ENCODE measurements at regions not wholly inside any gene's neighbourhood (a gene's known extent, or its start where the extent isn't known, plus 50 kb on each side); places are given as distances from the start of the nearest gene placed in this dataset.

DNA sequence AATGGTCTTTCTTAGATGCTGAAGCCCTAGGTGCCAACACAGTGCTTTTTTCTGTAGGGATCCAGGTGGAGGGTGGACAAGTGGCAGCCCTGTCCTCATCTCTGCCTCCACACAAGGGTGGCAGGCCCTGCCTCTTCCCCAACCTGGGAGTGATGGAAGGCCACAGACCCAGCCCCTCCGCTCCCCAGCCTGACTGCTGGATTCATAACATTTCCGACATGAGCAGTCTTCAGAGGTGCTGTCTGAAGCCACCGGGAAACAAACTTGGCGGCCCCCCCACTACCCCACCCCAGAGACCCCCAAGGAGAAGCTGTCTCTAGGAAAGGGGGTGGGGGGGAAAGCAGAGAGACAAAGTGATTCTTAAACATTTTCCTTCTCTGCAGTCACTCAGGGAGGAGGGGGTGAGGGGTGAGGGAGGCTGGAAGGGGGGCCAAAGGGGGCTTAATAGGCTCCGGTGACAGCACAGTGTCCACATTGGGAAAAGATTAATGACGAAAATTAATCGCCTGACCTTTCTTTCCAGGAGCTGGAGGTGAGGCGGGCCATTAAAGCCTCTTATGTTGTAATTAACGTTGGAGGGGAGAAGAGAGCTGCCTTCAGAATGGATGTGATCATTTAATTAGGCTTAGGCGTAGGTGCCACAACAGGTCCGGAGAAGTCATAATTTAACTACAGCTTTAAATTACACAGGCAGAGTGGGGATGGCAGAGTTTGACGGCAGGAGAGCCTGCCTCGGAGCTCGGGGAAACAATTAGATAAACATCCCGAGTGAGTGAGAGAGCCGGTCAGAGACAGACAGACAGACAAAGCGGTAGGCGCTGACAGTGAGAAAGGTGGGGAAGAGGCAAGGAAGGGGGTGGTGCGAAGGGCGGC lies 76.8 kb upstream of the FOXP4 start:
- TF ChIP-seq ZC3H10 (CRISPR knock-in tag; IDR thresholded peaks at IDR 0.05) (no peak), OSR1 (CRISPR knock-in tag; IDR thresholded peaks at IDR 0.05) (no peak), GLIS3 (CRISPR knock-in tag; IDR thresholded peaks at IDR 0.05) (no peak), TOX (CRISPR knock-in tag; IDR thresholded peaks at IDR 0.05; ENCODE audit: borderline replicate concordance) (no peak), ARNTL (CRISPR knock-in tag; IDR thresholded peaks at IDR 0.05; ENCODE audit: borderline replicate concordance, low read depth) (no peak), ESRRG (CRISPR knock-in tag; IDR thresholded peaks at IDR 0.05) (no peak), ZNF8 (CRISPR knock-in tag; IDR thresholded peaks at IDR 0.05) (no peak), ZFP3 (CRISPR knock-in tag; IDR thresholded peaks at IDR 0.05) (no peak), TCF4 (CRISPR knock-in tag; IDR thresholded peaks at IDR 0.05; ENCODE audit: borderline replicate concordance) (no peak), ZFP30 (CRISPR knock-in tag; IDR thresholded peaks at IDR 0.05) (no peak), ZNF70 (CRISPR knock-in tag; IDR thresholded peaks at IDR 0.05) (no peak), RARB (CRISPR knock-in tag; IDR thresholded peaks at IDR 0.05) (no peak), CSDC2 (CRISPR knock-in tag; IDR thresholded peaks at IDR 0.05) (no peak), PPARA (CRISPR knock-in tag; IDR thresholded peaks at IDR 0.05; ENCODE audit: borderline replicate concordance) (no peak), BACH2 (CRISPR knock-in tag; IDR thresholded peaks at IDR 0.05; ENCODE audit: borderline replicate concordance) (no peak)
- TF ChIP-seq, protein P1, sequence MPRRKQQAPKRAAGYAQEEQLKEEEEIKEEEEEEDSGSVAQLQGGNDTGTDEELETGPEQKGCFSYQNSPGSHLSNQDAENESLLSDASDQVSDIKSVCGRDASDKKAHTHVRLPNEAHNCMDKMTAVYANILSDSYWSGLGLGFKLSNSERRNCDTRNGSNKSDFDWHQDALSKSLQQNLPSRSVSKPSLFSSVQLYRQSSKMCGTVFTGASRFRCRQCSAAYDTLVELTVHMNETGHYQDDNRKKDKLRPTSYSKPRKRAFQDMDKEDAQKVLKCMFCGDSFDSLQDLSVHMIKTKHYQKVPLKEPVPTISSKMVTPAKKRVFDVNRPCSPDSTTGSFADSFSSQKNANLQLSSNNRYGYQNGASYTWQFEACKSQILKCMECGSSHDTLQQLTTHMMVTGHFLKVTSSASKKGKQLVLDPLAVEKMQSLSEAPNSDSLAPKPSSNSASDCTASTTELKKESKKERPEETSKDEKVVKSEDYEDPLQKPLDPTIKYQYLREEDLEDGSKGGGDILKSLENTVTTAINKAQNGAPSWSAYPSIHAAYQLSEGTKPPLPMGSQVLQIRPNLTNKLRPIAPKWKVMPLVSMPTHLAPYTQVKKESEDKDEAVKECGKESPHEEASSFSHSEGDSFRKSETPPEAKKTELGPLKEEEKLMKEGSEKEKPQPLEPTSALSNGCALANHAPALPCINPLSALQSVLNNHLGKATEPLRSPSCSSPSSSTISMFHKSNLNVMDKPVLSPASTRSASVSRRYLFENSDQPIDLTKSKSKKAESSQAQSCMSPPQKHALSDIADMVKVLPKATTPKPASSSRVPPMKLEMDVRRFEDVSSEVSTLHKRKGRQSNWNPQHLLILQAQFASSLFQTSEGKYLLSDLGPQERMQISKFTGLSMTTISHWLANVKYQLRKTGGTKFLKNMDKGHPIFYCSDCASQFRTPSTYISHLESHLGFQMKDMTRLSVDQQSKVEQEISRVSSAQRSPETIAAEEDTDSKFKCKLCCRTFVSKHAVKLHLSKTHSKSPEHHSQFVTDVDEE (CRISPR knock-in tag; IDR thresholded peaks at IDR 0.05) = no peak
- TF ChIP-seq, protein P2, sequence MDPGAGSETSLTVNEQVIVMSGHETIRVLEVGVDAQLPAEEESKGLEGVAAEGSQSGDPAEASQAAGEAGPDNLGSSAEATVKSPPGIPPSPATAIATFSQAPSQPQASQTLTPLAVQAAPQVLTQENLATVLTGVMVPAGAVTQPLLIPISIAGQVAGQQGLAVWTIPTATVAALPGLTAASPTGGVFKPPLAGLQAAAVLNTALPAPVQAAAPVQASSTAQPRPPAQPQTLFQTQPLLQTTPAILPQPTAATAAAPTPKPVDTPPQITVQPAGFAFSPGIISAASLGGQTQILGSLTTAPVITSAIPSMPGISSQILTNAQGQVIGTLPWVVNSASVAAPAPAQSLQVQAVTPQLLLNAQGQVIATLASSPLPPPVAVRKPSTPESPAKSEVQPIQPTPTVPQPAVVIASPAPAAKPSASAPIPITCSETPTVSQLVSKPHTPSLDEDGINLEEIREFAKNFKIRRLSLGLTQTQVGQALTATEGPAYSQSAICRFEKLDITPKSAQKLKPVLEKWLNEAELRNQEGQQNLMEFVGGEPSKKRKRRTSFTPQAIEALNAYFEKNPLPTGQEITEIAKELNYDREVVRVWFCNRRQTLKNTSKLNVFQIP (CRISPR knock-in tag; IDR thresholded peaks at IDR 0.05; ENCODE audit: borderline replicate concordance, low read depth) = no peak
- TF ChIP-seq, protein P3, sequence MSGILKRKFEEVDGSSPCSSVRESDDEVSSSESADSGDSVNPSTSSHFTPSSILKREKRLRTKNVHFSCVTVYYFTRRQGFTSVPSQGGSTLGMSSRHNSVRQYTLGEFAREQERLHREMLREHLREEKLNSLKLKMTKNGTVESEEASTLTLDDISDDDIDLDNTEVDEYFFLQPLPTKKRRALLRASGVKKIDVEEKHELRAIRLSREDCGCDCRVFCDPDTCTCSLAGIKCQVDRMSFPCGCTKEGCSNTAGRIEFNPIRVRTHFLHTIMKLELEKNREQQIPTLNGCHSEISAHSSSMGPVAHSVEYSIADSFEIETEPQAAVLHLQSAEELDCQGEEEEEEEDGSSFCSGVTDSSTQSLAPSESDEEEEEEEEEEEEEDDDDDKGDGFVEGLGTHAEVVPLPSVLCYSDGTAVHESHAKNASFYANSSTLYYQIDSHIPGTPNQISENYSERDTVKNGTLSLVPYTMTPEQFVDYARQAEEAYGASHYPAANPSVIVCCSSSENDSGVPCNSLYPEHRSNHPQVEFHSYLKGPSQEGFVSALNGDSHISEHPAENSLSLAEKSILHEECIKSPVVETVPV (CRISPR knock-in tag; IDR thresholded peaks at IDR 0.05) = no peak
- TF ChIP-seq, protein P4, sequence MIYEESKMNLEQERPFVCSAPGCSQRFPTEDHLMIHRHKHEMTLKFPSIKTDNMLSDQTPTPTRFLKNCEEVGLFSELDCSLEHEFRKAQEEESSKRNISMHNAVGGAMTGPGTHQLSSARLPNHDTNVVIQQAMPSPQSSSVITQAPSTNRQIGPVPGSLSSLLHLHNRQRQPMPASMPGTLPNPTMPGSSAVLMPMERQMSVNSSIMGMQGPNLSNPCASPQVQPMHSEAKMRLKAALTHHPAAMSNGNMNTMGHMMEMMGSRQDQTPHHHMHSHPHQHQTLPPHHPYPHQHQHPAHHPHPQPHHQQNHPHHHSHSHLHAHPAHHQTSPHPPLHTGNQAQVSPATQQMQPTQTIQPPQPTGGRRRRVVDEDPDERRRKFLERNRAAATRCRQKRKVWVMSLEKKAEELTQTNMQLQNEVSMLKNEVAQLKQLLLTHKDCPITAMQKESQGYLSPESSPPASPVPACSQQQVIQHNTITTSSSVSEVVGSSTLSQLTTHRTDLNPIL (CRISPR knock-in tag; IDR thresholded peaks at IDR 0.05; ENCODE audit: low read depth) = no peak
- TF ChIP-seq, protein P5, sequence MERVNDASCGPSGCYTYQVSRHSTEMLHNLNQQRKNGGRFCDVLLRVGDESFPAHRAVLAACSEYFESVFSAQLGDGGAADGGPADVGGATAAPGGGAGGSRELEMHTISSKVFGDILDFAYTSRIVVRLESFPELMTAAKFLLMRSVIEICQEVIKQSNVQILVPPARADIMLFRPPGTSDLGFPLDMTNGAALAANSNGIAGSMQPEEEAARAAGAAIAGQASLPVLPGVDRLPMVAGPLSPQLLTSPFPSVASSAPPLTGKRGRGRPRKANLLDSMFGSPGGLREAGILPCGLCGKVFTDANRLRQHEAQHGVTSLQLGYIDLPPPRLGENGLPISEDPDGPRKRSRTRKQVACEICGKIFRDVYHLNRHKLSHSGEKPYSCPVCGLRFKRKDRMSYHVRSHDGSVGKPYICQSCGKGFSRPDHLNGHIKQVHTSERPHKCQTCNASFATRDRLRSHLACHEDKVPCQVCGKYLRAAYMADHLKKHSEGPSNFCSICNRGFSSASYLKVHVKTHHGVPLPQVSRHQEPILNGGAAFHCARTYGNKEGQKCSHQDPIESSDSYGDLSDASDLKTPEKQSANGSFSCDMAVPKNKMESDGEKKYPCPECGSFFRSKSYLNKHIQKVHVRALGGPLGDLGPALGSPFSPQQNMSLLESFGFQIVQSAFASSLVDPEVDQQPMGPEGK (CRISPR knock-in tag; IDR thresholded peaks at IDR 0.05; ENCODE audit: borderline replicate concordance) = no peak
- no peak for ATAC-seq

DNA sequence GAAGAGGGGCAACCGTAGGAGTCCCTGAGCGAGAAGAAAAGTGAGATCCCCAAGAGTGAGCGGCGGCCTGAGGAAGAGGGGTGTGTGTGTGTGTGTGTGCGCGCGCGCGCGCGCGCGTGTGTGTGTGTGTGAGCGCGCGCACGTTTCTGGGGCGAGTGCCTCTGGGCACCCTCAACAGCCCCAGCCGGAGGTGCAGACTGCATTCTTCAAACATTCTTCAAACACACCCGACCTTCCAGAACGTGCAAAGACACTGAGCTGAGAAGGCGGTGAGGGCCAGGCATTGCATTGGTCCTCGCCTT lies 76.2 kb upstream of the FOXP4 start:
- no peak for TF ChIP-seq ZNF70 (CRISPR knock-in tag; IDR thresholded peaks at IDR 0.05)
- no peak for TF ChIP-seq ZNF8 (CRISPR knock-in tag; IDR thresholded peaks at IDR 0.05)
- no peak for TF ChIP-seq ZFP30 (CRISPR knock-in tag; IDR thresholded peaks at IDR 0.05)
- no peak for TF ChIP-seq ISL1 (CRISPR knock-in tag; IDR thresholded peaks at IDR 0.05)
- TF ChIP-seq, protein P3 (CRISPR knock-in tag; IDR thresholded peaks at IDR 0.05) = no peak
- TF ChIP-seq, protein P1 (CRISPR knock-in tag; IDR thresholded peaks at IDR 0.05) = no peak
- no peak for TF ChIP-seq ESRRG (CRISPR knock-in tag; IDR thresholded peaks at IDR 0.05)
- no peak for TF ChIP-seq GLIS3 (CRISPR knock-in tag; IDR thresholded peaks at IDR 0.05)
- TF ChIP-seq ZC3H10 (CRISPR knock-in tag; IDR thresholded peaks at IDR 0.05) = no peak
- TF ChIP-seq RARB (CRISPR knock-in tag; IDR thresholded peaks at IDR 0.05) = no peak
- ATAC-seq = no peak

Measured in SK-N-SH treated with all-trans-retinoic acid at 6 μM for 48 hours (cell line).